ENCODE measurements at regions not wholly inside any gene's neighbourhood (a gene's known extent, or its start where the extent isn't known, plus 50 kb on each side); places are given as distances from the start of the nearest gene placed in this dataset.

- H3K4me3 ChIP-seq, result no peak overlapping the region
- DNase-seq (ENCODE audit: extremely low read depth in 1 of 4, low spot score in 3 of 4), result no peak
- no peaks in the 10 kb centered on the region for H3K9me1 ChIP-seq (ENCODE audit: control insufficient read depth, insufficient read depth, low read length)
- CTCF ChIA-PET (ENCODE audit: low intra/inter-chr PET ratio), result no interaction called here
- no TSS peak for BruUV-seq (replicated peaks)
- intact Hi-C loops (cut with micrococcal nuclease) (no loop called here), in situ Hi-C loops (cut with MboI) (no loop called here)
- no peaks in the 10 kb centered on the region for H3K9me3 ChIP-seq (replicated peaks; ENCODE audit: control insufficient read depth, insufficient read depth, low read depth, low read length)
- no peak overlapping the region for H3K4me2 ChIP-seq (ENCODE audit: insufficient read depth, low read length)
- no peak overlapping the region for H3K27ac ChIP-seq (ENCODE audit: extremely low read depth, low read depth, low read length)
- H3K4me1 ChIP-seq (replicated peaks in 1 of 2; ENCODE audit: control insufficient read depth in 2 of 2, insufficient read depth in 2 of 2, low read length in 2 of 2), result 0 out of 5 replicates have a peak, but pooled peaks cover 0 to 2% of the 10 kb centered on the region in 2 experiments
- FAIRE-seq, result no peak
- 2% methylated on average over 9 of the region's 9 CpGs for WGBS (ENCODE audit: insufficient coverage, low coverage, missing lambda C conversion rate)
- no peak overlapping the region for H2AFZ ChIP-seq (ENCODE audit: low read depth, low read length)
- POLR2A ChIA-PET, result no interaction called here
- no peaks in the 10 kb centered on the region for H3K36me3 ChIP-seq (ENCODE audit: control insufficient read depth, insufficient read depth, low read length)
- peaks cover 4 to 29% of the 10 kb centered on the region in 2 experiments for H3K27me3 ChIP-seq (ENCODE audit: control insufficient read depth in 2 of 2, insufficient read depth in 2 of 2, low read length in 2 of 2)
- H4K20me1 ChIP-seq (replicated peaks; ENCODE audit: control insufficient read depth, insufficient read depth, low read length), result no peaks in the 10 kb centered on the region
- H3K9ac ChIP-seq (ENCODE audit: insufficient read depth in 1 of 2, low read depth in 2 of 2, low read length in 2 of 2), result no peak overlapping the region
- H3K79me2 ChIP-seq (ENCODE audit: control insufficient read depth, insufficient read depth, low read length), result no peaks in the 10 kb centered on the region
- ATAC-seq, result no peak
- no peak for TF ChIP-seq CBX1 (IDR thresholded peaks at IDR 0.05; ENCODE audit: low read depth)
- no peak for TF ChIP-seq TCF7L2 (IDR thresholded peaks at IDR 0.05; ENCODE audit: low read depth, low read length)
- TF ChIP-seq RREB1 (CRISPR knock-in tag; IDR thresholded peaks at IDR 0.05), result no peak
- TF ChIP-seq HSF4 (CRISPR knock-in tag; IDR thresholded peaks at IDR 0.05; ENCODE audit: borderline replicate concordance), result no peak
- TF ChIP-seq MCM2 (IDR thresholded peaks at IDR 0.05; ENCODE audit: low read depth), result no peak
- TF ChIP-seq, protein P1, sequence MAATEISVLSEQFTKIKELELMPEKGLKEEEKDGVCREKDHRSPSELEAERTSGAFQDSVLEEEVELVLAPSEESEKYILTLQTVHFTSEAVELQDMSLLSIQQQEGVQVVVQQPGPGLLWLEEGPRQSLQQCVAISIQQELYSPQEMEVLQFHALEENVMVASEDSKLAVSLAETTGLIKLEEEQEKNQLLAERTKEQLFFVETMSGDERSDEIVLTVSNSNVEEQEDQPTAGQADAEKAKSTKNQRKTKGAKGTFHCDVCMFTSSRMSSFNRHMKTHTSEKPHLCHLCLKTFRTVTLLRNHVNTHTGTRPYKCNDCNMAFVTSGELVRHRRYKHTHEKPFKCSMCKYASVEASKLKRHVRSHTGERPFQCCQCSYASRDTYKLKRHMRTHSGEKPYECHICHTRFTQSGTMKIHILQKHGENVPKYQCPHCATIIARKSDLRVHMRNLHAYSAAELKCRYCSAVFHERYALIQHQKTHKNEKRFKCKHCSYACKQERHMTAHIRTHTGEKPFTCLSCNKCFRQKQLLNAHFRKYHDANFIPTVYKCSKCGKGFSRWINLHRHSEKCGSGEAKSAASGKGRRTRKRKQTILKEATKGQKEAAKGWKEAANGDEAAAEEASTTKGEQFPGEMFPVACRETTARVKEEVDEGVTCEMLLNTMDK (IDR thresholded peaks at IDR 0.05; ENCODE audit: borderline replicate concordance, insufficient read depth, low read depth, low read length, poor library complexity, severe bottlenecking), result no peak
- TF ChIP-seq NRF1 (conservative IDR thresholded peaks at IDR 0.05 in 1 of 2, IDR thresholded peaks at IDR 0.05 in 1 of 2), result no peak
- TF ChIP-seq GABPA (tag; conservative IDR thresholded peaks at IDR 0.05; ENCODE audit: low read depth), result no peak
- TF ChIP-seq POLR2AphosphoS2 (IDR thresholded peaks at IDR 0.05; ENCODE audit: low read length), result no peak
- TF ChIP-seq, protein P2, sequence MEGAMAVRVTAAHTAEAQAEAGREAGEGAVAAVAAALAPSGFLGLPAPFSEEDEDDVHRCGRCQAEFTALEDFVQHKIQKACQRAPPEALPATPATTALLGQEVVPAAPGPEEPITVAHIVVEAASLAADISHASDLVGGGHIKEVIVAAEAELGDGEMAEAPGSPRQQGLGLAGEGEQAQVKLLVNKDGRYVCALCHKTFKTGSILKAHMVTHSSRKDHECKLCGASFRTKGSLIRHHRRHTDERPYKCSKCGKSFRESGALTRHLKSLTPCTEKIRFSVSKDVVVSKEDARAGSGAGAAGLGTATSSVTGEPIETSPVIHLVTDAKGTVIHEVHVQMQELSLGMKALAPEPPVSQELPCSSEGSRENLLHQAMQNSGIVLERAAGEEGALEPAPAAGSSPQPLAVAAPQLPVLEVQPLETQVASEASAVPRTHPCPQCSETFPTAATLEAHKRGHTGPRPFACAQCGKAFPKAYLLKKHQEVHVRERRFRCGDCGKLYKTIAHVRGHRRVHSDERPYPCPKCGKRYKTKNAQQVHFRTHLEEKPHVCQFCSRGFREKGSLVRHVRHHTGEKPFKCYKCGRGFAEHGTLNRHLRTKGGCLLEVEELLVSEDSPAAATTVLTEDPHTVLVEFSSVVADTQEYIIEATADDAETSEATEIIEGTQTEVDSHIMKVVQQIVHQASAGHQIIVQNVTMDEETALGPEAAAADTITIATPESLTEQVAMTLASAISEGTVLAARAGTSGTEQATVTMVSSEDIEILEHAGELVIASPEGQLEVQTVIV (CRISPR knock-in tag; IDR thresholded peaks at IDR 0.05; ENCODE audit: borderline replicate concordance), result no peak
- no peak for TF ChIP-seq NFE2L1 (tag; IDR thresholded peaks at IDR 0.05; ENCODE audit: borderline replicate concordance, low read depth)
Observed at GRCh38 chr11:19398772-19399527, 158.2 kb upstream of the E2F8 start.
